H1 (cell line): ENCODE measurements at regions not wholly inside any gene's neighbourhood (a gene's known extent, or its start where the extent isn't known, plus 50 kb on each side); places are given as distances from the start of the nearest gene placed in this dataset.

Experiments
- BACH1 ChIP-seq: IDR thresholded peaks from 2 replicates; pipeline ENCODE4 v1.6.1; 2012; ENCODE audit warnings: low read length, improper control_type of control experiment
- CREB1 ChIP-seq: IDR thresholded peaks from 2 replicates; pipeline ENCODE4 v1.6.1; 2012; ENCODE audit warnings: inconsistent platforms
- CTCF ChIP-seq, 3 experiments: IDR thresholded peaks; 1 replicate in 2 of 3; 2 replicates in 1 of 3; pipeline versions ENCODE4 v1.5.1 to v1.6.1; 2011; ENCODE audit warnings: low read length in 3 of 3, mild to moderate bottlenecking in 3 of 3, inconsistent platforms in 2 of 3, low read depth in 1 of 3, moderate library complexity in 1 of 3; ENCODE audit not compliant: insufficient read depth in 1 of 3; ENCODE audit errors: control extremely low read depth in 1 of 3
- EP300 ChIP-seq, 2 experiments: IDR thresholded peaks; 1 replicate in 1 of 2; 2 replicates in 1 of 2; pipeline ENCODE4 v1.6.1; 2011 to 2012; ENCODE audit warnings: low read depth in 2 of 2, low read length in 2 of 2, mild to moderate bottlenecking in 2 of 2, borderline replicate concordance in 1 of 2, inconsistent platforms in 1 of 2, moderate library complexity in 1 of 2
- EZH2 ChIP-seq: fragments of 200-600 bp; sonication (generic); IDR thresholded peaks from 2 replicates; pipeline ENCODE4 v1.7.1; 2012; ENCODE audit warnings: low read depth, mild to moderate bottlenecking, moderate library complexity, low read length, inconsistent platforms; ENCODE audit not compliant: severe bottlenecking
- JUN ChIP-seq: IDR thresholded peaks from 2 replicates; pipeline ENCODE4 v1.6.1; 2011; ENCODE audit warnings: low read depth, mild to moderate bottlenecking, improper control_type of control experiment, low read length
- MAFK ChIP-seq: IDR thresholded peaks from 2 replicates; pipeline ENCODE4 v1.6.1; 2012; ENCODE audit warnings: low read depth, mild to moderate bottlenecking, improper control_type of control experiment, low read length
- POLR2A ChIP-seq, 2 experiments: IDR thresholded peaks; 1 replicate in 1 of 2; 2 replicates in 1 of 2; pipeline ENCODE4 v1.6.1; 2011; ENCODE audit warnings: low read depth in 2 of 2, low read length in 2 of 2, mild to moderate bottlenecking in 2 of 2; ENCODE audit errors: control extremely low read depth in 1 of 2
- POU5F1 ChIP-seq: IDR thresholded peaks from 2 replicates; pipeline ENCODE4 v1.6.1; 2011; ENCODE audit warnings: low read depth, mild to moderate bottlenecking, low read length, moderate library complexity
- RAD21 ChIP-seq, 2 experiments: IDR thresholded peaks in 1 of 2; conservative IDR thresholded peaks in 1 of 2; 2 replicates each; pipeline ENCODE4 v1.6.1; 2011; ENCODE audit warnings: low read depth in 2 of 2, low read length in 2 of 2, improper control_type of control experiment in 1 of 2, inconsistent platforms in 1 of 2, mild to moderate bottlenecking in 1 of 2, moderate library complexity in 1 of 2
- TBP ChIP-seq: IDR thresholded peaks from 2 replicates; pipeline ENCODE4 v1.6.1; 2011; ENCODE audit warnings: low read depth, low read length, improper control_type of control experiment

- TF ChIP-seq EZH2, result no peak
- no peak for TF ChIP-seq JUN
- TF ChIP-seq BACH1, result no peak
- TF ChIP-seq MAFK, result no peak
- TF ChIP-seq EP300 (IDR thresholded peaks at IDR 0.05; ENCODE audit: borderline replicate concordance in 1 of 2, low read depth in 2 of 2, low read length in 2 of 2), result no peak
- no peak for TF ChIP-seq CTCF (IDR thresholded peaks at IDR 0.05; ENCODE audit: control extremely low read depth in 1 of 3, insufficient read depth in 1 of 3, low read depth in 1 of 3, low read length in 3 of 3)
- TF ChIP-seq POLR2A (IDR thresholded peaks at IDR 0.05; ENCODE audit: control extremely low read depth in 1 of 2, low read depth in 2 of 2, low read length in 2 of 2), result no peak
- TF ChIP-seq CREB1, result no peak
- TF ChIP-seq TBP, result no peak
- no peak for TF ChIP-seq RAD21 (IDR thresholded peaks at IDR 0.05 in 1 of 2, conservative IDR thresholded peaks at IDR 0.05 in 1 of 2; ENCODE audit: low read depth in 2 of 2, low read length in 2 of 2)
- TF ChIP-seq POU5F1, result no peak
These were observed 167.1 kb upstream of the PAPPA start for GRCh38 chr9:115986508-115986907.
